Amniotic epithelial cell (primary cell): ENCODE measurements at regions not wholly inside any gene's neighbourhood (a gene's known extent, or its start where the extent isn't known, plus 50 kb on each side); places are given as distances from the start of the nearest gene placed in this dataset.

Source experiments
- DNase-seq: peaks from one replicate; pipeline ENCODE4 v3.0.0-alpha.2; 2010; ENCODE audit warnings: low read depth

DNA sequence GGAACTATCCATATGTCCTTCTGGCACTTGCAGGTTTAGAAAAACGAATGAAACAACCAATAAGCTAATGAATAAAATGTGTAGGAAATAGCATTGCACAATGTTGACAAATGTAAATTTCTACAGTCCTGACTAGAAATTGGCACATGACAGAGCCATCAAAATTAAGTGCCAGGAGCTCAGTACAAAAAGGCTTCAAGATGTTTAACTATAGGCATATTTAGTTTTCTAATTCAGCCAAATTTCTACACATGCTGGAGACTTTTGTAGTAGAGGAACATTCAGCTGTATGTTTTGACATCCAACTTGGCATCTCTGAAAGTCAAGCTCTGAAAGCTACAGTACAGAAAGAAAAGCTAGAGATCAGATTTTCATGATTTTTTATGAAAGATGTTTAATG is 1999.4 kb upstream of the AGA start:
- no peak for DNase-seq

DNA sequence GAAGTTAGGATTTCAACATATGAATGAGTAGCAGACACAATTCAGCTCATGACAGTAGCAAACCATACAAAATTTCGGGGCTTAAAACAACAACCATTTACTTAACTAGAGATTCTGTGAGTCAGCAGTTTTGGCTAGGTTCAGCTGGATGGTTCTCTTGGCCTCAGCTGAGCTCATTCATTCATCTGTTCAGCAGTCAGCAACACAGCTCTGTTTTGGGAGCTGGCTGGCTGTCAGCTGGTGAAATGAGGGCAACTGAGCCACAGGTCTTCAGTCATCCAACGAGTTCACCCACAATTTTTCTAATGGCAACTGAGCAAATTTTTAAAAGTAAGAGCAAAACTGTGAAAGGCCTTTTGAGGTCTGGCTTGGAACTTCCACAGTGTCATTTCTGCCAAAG is 2005.1 kb upstream of the AGA start:
- DNase-seq = no peak

DNA sequence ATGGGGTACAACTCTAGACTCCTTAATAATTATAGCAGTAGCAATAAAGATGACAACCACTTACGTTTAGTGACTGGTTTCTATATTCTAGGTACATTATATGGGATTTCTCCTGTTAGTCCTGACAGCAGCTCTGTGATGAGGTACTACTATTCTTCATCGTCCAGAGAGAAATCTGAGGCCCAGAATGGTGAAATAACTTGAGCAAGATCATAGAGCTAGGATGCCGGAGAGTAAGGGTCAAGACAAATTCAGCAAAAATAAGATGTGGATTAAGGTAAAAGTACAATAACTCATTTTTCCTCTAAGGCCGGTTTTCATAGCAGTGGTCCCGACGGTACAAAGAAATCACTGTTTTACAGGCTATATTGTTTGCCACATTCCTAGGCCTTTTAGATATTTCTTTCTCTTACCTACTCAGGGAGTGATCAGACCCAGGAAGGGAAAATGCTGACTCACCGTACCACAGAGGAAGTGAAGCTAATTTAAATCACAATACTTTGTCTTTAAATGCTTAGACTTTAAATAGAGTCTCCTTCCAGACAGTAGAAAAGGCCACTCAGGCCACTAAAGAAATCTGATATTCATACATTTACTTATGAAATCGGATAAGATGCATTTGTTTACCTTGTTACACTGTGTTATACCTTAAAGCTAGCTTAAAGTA is 2023.0 kb upstream of the AGA start:
- DNase-seq = no peak

DNA sequence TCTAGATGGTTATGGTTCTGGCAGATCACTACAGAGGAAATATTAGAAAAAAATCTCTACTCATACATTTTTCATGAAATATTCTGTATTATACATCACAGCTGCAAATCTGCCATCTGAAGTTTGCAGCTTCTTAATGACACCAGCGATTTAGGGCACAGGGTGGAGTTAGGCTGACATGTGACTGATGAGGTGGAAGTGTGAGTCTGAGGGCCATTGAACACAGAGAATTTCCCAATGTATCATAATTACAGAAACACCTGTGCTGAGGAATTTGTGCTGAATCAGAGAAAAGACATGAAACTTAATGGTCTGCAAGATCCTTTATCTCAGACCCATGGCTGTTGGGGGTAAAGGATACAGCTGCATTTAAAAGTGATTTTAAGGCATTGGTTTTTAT is 2025.6 kb upstream of the AGA start:
- no peak for DNase-seq

DNA sequence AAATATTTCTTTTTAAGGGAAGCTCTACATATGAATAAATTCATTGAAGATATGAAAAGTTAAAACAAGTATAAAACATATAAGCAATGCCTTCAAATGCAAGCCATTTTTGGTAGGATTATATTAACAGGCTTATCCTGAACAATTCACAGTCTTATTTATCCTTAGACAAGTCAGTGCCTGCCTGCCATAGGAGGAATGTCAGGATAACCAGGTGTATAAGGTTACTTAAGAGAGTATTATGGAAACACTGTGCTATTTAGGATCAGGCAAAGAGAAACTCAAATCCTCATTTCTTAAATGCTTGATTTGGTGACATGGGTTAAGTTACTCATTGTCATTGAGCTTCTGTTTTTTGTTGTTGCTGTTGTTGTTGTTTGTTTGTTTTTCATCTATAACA is 2029.9 kb upstream of the AGA start:
- DNase-seq = no peak

DNA sequence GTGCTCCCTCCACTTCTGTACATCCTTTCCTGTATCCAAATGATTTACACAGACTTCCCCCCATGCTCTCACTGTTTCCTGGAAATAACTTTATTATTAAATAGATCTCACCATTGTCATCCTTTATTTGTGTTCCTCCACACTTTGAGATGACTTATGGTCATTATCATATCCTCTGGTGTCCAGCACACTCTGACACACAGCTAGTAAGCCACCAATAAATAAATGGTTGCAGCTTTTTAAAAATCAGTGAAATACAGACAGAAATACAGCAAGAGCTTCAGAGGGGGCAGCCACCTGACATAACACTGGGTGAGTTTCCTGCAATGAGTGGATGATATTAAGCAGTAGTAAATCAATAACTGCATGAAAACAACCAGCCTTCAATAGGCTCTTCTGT is 2036.4 kb upstream of the AGA start:
- no peak for DNase-seq

DNA sequence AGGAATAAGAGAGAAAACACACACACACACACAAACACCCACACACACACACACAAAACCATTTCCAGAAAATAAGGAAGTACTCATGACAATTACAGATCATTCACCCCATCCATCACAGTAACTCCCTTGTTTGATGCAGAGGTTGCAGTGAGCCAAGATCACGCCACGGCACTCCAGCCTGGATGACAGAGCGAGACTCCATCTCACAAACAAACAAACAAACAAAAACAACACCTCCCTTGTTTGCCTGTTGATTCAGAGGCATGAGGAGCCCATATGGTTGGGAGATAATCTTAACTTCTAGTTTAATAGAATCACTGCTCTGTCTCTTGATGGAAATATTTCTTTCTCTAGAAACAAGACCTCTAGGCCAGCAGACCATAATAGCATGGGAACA is 2043.5 kb upstream of the AGA start:
- no peak for DNase-seq

DNA sequence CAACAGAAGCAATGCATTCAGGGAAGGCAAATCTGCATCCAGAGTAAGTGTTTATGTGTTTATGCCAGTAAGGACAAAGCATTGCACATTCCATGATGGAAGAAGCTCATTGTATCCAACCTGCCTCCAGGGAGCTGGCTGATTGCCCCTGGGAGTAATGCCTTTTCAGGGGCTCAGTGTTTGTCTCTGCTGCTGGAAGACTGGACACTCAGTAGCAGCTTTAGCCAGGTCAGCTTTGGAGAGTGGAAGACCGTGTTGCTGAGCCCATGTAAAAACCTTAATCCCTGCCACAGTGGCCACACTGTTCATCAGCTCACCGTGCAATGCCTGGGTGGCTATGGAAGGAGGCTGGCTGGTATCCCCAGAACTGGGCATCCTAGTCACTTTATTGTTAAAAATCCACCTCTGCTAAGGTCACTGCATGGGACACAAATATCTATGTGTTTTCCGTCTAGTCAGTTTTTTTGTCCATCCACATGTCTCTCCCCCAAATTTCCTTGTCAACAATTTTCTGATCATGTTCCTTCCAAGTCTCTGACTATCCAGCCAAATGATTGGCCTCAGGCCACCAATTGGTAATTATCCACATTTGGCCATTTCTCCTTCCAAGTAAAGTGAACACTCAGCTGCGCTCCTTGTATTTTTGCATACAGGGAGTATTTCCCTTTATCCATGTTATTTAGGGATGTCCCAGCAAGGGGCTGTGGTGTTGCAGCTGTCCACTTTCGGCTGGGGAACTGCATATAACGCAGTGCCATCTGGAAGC is 2044.5 kb upstream of the AGA start:
- DNase-seq = no peak

DNA sequence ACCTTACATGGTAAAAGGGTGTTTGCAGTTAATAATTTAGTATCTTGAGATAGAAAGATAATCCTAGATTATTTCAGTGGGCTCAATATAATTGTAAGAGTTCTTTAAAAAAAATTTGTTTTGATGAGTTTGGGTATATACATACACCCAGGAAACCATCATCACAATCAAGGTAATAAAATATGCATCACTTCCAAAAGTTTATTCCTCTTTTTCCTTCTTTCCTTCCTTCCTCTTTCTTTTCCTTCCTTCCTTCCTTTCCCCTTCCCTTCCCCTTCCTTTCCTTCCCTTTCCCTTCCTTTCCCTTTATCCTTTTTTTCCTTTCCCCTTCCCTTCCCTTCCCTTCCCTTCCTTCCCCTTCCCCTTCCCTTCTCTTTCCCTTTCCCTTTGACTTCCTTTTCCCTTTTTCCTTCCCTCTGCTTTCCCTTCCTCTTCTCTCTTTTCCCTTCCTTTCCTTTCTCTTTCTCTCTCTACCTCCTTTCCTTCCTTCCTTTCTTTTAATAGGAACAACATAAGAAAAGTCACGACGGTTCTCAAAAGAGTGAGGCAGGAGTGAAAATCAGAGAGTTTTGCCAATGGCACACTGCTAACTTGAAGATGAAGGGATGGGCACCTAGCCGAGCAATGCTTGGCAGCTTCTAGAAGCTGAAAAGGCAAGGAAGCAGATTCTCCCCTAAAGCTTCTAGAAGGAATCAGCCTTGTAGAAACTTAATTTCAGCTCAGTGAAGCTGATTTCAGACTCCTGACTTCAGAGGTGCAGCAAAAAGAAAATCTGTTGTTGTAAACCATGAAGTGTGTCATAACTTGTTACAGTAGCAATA is 2050.2 kb upstream of the AGA start:
- DNase-seq = no peak

DNA sequence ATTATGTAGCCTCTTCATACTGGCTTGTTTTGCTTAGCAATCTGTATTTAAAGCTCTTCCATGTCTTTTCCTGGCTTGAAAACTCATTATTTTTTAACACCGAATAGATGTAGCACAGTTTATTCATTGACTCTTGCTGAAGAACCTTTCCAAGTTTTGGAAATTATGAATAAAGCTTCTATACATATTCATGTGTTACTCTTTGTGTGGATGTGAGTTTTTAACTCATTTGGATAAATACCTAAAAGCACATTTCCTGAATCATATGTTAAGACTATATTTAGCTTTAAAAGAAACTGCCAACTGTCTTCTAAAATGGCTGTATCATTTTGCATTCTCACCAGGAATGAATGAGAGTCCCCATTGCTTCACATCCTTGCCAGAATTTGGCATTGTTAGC is 2061.7 kb upstream of the AGA start:
- DNase-seq = no peak

DNA sequence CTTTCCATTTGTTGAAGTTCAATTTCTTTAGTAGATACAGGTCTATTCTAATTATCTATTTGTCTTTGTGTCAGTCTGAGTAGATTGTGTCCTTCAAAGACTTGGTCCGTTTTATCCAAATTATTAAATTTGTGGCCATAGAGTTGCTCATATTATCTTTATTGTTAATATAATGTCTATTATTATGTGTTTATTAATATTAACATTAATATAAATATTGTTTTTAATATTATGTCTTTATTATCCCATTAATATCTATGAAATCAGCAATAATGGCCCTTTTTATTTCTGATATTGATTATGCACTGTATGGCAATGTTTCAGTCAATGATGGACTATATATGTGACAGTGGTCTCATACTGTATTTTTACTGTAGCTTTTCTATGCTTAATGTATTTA is 2067.3 kb upstream of the AGA start:
- no peak for DNase-seq

DNA sequence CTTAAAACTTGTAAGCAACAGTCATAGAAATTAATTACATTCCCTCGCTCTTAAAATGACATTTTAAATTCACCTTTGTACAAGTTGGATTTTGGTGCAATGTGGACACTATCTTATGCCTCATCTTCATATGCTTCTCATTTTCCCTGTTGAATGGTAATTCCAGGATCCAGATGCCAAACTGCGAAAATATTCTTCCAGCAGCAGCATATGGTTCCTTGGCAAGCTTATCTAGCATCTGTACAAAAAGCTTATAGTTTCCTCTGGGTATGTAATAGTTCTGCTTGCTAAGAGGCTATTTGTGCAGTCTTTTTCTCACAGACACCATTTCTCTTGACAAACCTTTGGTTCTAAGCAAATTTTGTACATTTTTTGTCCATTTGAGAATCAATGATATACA is 2079.7 kb upstream of the AGA start:
- no peak for DNase-seq

DNA sequence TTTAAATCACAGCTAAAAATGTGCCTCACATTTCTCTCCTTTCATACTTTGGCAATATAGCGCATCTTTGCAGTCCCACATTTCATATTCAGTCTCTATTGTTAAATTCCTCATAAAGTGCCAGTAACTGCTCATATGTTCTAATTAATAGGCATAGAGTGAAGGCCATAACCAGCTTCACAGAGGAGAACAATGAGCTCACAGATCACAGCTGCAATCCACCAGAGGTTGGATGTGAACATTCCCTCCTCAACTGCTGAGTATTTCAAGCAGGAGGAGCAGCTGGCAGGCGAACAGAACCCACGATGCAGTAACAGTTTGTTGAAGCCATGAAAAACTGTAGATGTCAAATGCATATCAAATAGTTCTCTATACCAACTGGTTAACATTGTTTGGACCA is 2088.7 kb upstream of the AGA start:
- DNase-seq = no peak

DNA sequence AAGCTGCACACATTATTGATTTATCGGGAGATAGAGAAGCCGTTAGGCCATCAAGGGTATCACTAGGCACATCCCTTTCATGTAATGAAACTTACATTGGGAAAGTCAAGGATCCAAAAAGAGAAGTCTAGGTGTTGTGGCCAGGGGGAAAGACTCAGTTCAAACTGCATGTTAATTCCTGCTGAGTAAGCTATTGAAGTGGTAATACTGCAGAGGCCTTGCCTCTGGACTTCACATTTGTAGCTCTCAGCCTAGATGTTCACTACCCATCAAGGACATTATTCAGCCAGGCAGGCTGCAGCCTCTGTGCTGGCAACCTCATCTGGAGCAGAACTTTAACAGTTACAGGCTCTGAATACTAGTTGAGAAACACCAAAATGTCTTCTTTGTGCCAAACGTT is 2094.5 kb upstream of the AGA start:
- DNase-seq = no peak

DNA sequence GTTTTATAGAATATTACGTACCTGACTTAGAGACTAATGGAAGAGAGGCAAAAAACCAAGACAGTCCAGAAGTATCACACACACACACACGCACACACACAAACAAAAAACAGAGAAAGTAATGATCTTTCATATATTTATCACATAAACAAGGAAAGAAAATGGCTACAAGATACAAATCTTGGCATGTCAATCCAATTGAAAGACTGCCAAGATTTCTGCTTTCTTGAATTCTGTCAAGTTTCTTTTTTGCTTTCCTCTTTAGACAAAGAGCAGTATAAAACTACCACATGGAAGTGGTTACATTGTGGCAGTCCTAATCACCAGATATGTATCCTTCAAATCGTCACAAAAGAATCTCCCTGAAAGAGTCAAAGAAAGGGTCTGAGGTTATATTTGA is 2097.4 kb upstream of the AGA start:
- DNase-seq = no peak

DNA sequence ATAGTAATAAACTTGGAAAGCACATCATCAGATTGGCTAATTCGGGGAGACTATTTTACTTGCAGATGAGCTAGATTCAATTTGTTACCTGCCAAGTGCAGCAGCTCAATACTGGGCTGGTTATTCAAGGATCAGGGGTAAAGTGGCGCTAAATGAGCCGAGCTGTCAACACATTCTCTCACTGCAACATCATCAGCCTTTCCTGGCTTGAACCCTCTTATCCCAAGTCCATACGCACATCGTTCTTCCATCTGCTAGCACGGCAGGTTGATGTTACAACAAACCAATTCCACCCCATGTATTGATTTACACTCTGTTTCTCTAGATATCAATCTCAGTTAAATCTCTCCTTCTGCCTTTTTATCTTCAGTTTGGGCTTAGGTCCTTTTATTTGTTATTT is 2101.5 kb upstream of the AGA start:
- DNase-seq = no peak

DNA sequence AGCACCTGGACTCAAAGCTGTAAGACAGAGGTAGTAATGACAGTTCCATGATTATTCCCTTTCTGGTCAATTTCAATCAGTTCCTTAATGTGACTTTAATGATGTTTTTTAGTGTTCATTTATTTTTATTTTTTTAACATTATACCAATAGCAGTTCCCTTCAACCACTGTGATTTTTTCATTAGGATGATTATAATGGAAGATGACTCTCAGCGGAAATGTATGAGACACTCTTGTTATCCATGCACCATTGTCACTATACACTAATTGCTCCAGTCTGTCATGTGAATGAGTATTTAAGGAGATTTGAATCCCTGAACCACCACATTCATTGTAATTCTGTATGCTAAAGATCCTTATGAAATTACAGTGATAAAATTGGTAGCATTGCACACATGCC is 2102.3 kb upstream of the AGA start:
- no peak for DNase-seq

DNA sequence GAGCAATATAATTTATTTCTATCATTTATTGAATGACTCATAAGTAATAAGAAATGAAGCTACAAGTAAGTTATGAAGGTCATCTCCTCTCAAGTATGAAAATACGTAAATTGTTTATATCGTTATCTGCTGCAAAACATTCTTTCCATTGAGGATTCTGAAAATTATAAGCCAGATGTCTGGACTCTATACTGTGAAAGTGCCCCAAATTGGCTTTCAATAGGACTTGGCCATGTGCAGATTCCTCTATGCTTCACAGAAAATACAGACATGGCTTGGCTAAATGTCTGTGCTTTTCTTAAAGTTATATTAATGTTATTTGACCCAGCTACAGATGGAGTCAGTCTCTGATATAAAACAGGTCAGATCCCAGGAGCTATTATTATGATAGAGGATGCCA is 2109.9 kb upstream of the AGA start:
- DNase-seq = no peak

DNA sequence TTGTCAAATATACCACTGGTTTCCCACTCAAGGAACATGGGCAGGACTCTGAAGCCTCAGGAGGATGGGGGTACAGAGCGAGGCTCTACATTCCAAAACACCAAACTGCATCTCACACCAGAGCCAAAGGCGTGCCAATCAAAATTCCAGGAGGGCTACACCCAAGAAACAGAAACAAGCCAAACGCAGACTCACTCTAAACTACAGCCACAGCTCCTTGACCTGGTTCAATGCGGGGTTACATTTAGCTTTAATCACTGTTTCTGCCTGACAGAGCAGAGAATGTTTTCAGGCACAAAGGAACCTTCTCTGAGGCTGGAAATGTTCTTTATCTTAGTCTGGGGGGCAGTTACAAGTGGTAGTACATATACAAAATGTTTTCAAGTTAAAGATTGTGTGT is 2121.5 kb upstream of the AGA start:
- no peak for DNase-seq

DNA sequence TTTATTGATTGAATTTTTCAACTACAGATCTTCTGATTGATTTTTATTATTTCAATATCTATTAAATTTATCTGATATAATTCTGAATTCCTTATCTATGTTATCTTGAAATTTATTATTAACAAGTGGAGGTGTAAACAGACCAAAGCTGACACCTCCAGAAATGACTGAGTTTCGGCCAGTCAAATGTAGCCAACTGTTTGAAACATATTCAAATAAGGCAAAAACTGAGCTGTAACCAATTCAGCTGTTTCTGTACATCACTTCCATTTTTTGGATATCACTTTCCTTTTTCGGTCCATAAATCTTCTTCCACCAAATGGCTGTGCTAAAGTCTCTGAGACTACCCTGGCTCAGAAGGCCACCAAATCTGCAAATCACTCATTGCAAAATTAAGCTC is 2127.3 kb upstream of the AGA start:
- DNase-seq = no peak

DNA sequence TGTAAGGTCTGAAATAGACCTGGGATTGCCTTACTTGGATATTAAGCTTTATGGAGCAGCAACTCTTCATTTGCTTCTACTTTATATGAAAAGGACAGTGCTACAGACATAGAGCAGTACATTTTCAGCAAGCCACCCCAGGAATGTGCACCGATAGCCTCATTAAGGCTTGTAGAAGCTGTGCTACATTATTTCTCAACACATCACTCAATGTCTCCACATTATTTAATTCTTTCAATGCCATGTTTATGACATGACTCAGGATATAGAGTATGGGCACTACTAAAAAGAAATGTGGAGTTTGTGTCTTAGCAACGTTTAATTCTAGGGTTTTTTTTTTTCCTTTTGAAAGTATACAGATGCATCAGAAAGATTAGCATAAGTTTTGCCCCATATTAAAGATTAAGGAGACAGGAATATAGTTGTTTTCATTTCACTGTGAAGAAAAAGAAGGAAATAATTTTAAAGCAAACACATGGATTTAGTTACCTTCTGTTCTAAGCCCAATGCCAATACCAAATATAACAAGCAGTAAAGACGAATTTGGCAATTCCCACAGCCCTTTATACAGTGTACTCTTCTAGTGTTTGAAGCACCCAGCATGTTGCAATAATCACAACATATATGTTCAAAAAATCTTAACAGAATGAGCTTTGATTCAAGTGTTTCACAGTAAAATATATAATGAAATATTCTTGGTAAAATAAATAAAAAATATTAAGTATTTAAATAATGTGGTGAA is 2140.1 kb upstream of the AGA start:
- DNase-seq = no peak

DNA sequence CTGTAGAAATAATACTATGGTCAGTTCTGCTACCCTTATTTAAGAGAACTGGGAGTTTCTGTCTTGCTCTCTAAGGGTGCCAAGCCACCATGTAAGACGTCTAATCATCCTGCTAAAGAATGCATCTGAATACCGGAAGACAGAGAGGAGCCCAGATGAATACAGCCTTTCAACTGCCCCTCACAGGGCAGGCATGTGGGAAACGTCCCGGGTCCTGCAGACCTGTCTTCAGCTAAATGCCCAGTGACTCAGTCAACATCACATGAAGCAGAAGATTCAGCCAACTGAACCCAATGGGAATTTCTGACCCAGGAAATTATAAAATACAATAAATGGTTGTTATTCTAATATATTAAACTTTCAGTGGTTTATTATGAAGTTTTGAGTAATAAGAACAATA is 2141.0 kb upstream of the AGA start:
- DNase-seq = no peak

DNA sequence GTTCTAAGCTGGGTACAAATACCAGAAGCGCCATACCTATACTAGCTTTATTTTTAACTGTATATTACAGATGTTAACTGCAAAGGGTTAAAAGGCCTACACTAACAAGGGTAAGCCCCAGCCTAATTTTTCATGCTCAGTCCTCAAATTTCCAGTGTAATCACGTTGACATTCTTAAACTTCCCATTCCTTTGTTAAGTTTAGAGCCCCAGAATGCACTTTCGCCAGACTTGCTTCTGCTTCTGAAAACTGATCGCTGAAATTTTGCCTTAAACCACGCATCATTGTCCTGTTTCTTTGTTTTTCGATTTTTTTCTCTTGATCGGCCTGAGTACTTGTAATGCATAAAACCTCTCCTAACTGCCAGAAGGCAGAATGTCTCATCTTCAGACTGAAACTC is 2141.9 kb upstream of the AGA start:
- no peak for DNase-seq
